ENCODE measurements at regions not wholly inside any gene's neighbourhood (a gene's known extent, or its start where the extent isn't known, plus 50 kb on each side); places are given as distances from the start of the nearest gene placed in this dataset.

DNA sequence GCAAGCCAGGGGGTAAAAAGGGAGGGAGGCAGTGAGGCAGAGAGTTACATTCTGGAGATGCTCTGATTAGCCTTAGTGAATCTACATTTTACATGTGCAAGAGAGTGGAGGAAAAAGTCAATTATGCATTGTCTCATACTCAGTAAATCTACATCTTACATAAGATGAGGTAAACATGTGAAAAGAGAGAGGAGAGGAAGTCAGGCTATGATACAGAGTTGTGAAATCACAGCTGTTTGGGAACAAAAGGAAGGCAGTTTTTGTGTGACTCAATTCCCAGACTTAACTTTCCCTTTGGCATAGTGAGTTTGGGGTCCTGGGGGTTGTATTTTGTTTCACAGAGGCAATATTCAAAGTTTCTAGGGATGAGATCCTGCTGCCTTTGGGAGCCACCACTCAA is 67.8 kb downstream of the GP2 start:
- no peak overlapping the region for H3K4me3 ChIP-seq (ENCODE audit: low read length)
- no peak for DNase-seq (ENCODE audit: low read depth, low spot score)

DNA sequence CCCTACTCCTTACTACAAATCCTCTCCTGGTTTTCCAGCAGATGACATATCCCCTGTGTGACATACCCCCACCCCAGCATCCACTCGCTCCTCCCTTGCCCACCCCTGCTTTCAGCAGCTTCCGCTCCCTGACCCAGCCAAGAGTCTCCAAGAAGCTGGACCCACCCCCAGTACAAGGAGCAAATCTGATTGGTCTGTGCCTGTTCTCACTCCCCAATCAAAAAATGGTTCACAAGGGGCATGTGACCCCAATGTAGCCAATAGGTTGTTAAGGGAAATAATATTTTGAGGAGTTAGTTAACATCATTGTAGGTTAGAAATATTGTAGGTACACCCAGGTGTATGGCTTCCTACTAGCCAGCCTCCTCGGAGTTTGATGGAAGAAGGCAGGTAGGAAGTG is 70.1 kb downstream of the GP2 start:
- no peak for DNase-seq (ENCODE audit: low read depth, low spot score)
- H3K4me3 ChIP-seq (ENCODE audit: low read length) = no peak overlapping the region

DNA sequence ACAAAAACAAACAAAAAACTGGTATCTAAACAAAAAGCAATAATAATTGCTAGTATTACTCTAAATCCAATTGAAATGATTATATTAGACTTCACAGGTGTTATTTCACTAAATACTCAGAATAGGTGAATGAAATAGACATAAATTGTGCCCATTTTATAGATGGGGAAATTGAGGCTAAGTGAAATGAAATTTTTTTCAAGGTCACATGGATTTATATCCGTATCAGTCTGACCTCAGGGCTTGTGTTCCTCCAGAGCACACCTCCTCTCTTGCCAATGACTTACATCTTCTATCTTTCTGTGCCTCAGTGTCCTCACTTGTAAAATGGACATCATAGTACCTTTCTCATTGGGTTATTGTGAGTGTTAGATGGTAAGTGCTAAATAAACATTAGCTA is 72.3 kb downstream of the GP2 start:
- no peak overlapping the region for H3K4me3 ChIP-seq (ENCODE audit: low read length)
- no peak for DNase-seq (ENCODE audit: low read depth, low spot score)

- H3K4me3 ChIP-seq (ENCODE audit: low read length) = no peak overlapping the region
- no peak for DNase-seq (ENCODE audit: low read depth, low spot score)
Measured at GRCh38 chr16:20253825-20254224, 73.5 kb downstream of the GP2 start.

GRCh38 chr16:20249211-20249610 is 78.1 kb downstream of the GP2 start:
- no peak overlapping the region for H3K4me3 ChIP-seq (ENCODE audit: low read length)
- DNase-seq (ENCODE audit: low read depth, low spot score) = no peak

DNA sequence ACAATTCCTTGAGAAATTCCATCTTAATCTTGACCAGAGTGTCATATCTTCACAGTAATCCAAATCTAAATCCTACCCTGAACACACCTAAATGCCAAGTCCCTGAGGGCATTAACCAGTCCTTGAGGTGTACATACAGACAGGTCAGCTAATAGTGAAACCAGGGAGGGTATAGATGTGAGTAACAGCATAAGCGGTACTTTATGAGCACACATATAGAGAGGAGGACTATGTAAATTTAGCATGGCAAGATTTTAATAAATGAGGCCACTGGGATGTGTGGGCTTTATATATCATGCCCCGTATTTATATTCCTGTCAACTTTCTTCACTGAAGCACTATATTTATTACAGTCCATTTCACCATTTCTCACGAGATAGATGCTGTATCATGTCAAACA is 80.2 kb downstream of the GP2 start:
- H3K4me3 ChIP-seq (ENCODE audit: low read length) = no peak overlapping the region
- no peak for DNase-seq (ENCODE audit: low read depth, low spot score)

- DNase-seq (ENCODE audit: low read depth, low spot score) = peak; percentile 10
- no peak overlapping the region for H3K4me3 ChIP-seq (ENCODE audit: low read length)
Measured at GRCh38 chr16:20243731-20244281, 83.5 kb downstream of the GP2 start.

- DNase-seq (ENCODE audit: low read depth, low spot score) = no peak
- H3K4me3 ChIP-seq (ENCODE audit: low read length) = no peak overlapping the region
Measured at GRCh38 chr16:20242568-20243255, 84.6 kb downstream of the GP2 start.

GRCh38 chr16:20241321-20241720 is 86.0 kb downstream of the GP2 start:
- DNase-seq (ENCODE audit: low read depth, low spot score) = peak; percentile 9

GRCh38 chr16:20236579-20237289 is 90.6 kb downstream of the GP2 start:
- no peak for DNase-seq (ENCODE audit: low read depth, low spot score)
- no peak overlapping the region for H3K4me3 ChIP-seq (ENCODE audit: low read length)

More at GRCh38 chr16:20241321-20241720, 86.0 kb downstream of the GP2 start:
- H3K4me3 ChIP-seq (ENCODE audit: low read length) = no peak overlapping the region

- DNase-seq (ENCODE audit: low read depth, low spot score) = no peak
- no peak overlapping the region for H3K4me3 ChIP-seq (ENCODE audit: low read length)
Measured at GRCh38 chr16:20225228-20225733, 102.0 kb downstream of the GP2 start.

- no peak for DNase-seq (ENCODE audit: low read depth, low spot score)
Measured at GRCh38 chr16:20221208-20221607, 106.1 kb downstream of the GP2 start.

DNA sequence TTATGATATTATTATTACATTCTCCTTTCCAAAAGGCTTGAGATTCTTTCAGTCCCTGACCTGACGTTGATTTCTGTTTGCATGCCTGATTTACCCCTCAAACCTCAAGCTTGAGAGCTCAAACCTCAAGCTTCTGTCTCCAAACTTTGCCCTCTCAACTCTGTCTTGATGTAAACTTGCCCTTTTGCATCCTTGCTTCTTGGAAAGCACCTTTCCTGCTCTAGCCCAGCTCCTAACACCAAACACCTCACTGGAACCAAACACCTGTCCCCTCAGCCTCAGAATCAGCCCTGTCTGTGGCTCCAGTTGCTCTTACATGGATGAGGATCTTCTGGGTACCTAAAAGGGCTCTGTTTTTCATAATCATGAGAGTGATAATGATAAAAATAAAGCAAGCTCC is 109.2 kb downstream of the GP2 start:
- H3K4me3 ChIP-seq (ENCODE audit: low read length) = no peak overlapping the region
- DNase-seq (ENCODE audit: low read depth, low spot score) = no peak

More at GRCh38 chr16:20221208-20221607, 106.1 kb downstream of the GP2 start:
- no peak overlapping the region for H3K4me3 ChIP-seq (ENCODE audit: low read length)

DNA sequence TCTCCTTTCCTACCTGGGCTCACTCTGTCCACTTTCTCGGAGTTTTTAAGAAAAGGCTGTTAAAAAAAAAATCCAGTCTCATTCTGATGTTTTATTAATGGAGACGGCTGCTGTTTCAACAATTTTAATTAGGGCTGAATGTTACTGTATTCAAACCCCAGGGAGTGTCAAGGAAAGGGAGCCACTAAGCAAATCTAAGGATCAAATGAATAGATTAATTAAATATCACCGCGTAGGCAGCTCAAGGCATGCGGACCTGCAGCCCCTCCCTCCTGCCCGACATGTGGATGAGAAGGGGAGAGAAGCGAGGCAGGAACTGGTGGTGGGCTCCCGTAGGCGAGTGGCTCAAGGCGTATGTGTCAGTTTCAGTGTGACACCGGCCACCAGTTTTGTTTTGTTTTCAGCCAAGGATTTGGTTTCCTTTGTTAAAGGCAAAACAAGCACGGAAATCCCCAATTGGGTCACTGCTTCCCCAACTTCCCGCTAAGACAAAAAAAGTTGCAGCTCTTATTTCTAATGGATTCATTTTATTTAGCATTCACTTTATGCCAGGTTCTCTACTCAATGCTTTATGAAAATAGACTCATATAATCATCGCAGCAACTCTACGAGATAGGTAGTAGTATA is 110.6 kb downstream of the GP2 start:
- no peak for DNase-seq (ENCODE audit: low read depth, low spot score)

DNA sequence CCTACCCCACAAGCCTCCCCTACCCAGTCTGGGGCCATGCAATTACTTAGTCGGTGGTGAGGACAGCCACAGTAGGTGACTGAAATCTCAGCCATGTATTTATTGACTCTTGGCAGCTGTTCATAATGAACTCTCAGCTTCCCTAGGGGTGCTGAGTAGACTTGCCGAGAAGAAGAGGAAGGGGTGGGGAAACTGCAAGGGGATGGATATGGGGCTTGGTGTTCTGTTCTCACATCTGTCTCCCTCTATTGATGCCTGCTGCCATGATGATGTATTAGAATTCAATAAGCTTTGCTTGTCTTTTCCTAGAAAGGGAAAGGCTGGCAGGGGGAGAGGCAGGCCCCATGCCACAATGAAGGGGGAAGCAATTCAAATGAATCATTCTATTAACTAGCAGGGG is 112.9 kb downstream of the GP2 start:
- no peak for DNase-seq (ENCODE audit: low read depth, low spot score)
- no peak overlapping the region for H3K4me3 ChIP-seq (ENCODE audit: low read length)

More for the DNA sequence above, 110.6 kb downstream of the GP2 start:
- no peak overlapping the region for H3K4me3 ChIP-seq (ENCODE audit: low read length)

- H3K4me3 ChIP-seq (ENCODE audit: low read length) = no peak overlapping the region
- DNase-seq (ENCODE audit: low read depth, low spot score) = no peak
Measured at GRCh38 chr16:20203272-20203671, 124.0 kb downstream of the GP2 start.

GRCh38 chr16:20202747-20203146 is 124.6 kb downstream of the GP2 start:
- no peak for DNase-seq (ENCODE audit: low read depth, low spot score)
- no peak overlapping the region for H3K4me3 ChIP-seq (ENCODE audit: low read length)

DNA sequence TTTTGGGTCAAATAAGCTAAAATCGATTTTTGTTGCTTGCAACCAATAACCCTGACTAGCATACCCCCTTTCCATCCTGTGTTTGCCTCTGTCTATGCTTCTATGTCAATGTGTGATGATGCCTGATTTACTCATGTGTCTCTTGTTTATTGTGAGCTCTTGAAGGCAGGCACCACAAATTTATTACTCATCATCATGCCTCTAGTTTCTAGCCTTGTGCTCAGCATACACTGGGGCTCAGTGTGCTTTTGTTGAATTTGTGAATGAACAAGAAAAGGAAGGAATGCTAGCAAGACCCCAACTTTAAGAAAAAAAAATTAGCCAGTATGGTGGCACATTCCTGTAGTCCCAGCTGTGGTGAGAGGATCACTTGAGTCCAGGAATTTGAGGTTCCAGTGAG is 119.1 kb upstream of the GPR139 start:
- H3K4me3 ChIP-seq (ENCODE audit: low read length) = no peak overlapping the region

DNA sequence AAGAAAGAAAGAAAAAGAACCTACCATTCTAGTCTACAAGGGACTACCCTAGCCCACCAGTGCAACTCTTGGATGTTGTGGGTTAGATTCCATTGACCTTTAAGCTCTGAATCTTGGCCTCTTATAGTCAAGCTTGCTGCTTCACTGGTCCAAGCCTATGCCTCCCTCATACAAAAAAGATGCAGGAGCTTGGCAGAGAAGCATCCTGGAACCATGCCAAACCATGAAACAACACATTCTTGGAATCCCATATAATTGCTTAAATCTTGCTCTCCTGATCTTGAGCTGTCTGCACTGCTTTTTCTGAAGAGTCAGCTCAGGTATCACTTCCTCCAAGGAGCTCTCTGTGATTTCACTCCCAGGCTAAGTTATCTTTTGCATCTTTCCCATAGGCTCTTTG is 117.9 kb upstream of the GPR139 start:
- H3K4me3 ChIP-seq (ENCODE audit: low read length) = no peak overlapping the region
- DNase-seq (ENCODE audit: low read depth, low spot score) = no peak

More for the DNA sequence above, 119.1 kb upstream of the GPR139 start:
- no peak for DNase-seq (ENCODE audit: low read depth, low spot score)

DNA sequence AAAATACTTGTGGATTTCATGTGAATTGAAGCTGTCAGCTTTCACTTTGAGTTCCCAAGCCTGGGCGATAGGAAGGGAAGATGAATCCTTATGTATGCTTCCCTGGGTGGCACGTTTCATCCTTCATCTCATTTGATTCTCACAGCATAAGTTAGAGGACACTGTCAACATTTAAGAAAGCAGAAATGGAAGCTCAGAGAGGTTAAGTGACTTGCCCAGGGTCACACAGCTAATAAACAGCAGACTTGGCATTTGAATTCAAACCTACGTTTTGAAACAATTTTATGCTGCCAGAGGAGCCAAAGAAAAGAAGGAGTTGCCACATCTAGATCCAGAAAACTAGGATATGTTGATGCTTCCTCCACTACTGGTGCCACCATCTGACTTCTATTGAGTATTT is 108.3 kb upstream of the GPR139 start:
- no peak overlapping the region for H3K4me3 ChIP-seq (ENCODE audit: low read length)
- DNase-seq (ENCODE audit: low read depth, low spot score) = no peak

All from Jurkat, Clone E6-1 (cell line).